Panc1 (cell line): ENCODE measurements at regions not wholly inside any gene's neighbourhood (a gene's known extent, or its start where the extent isn't known, plus 50 kb on each side); places are given as distances from the start of the nearest gene placed in this dataset.

Source experiments
- ATAC-seq: fragments of 200-7000 bp; cut with Tn5 transposase; 2 replicates; pipeline ENCODE4 v1.9.1; 2020; ENCODE audit warnings: mild to moderate bottlenecking, moderate library complexity
- BruUV-seq: library from RNA; stranded (reverse); fragments of 400-500 nt; replicated peaks from 2 replicates; lab custom pipeline; 2021; lab: Mats Ljungman, UMichigan
- CTCF ChIA-PET: fragments of 300-600 bp; sonication (Branson Sonifier 250); formaldehyde crosslinking; loops from one replicate; lab custom pipeline; 2022; ENCODE audit warnings: antibody characterized with exemption; lab: Charles Lee
- POLR2A ChIA-PET: fragments of 300-600 bp; sonication (Branson Sonifier 250); formaldehyde crosslinking; loops from one replicate; lab custom pipeline; 2022; ENCODE audit warnings: antibody characterized with exemption; lab: Charles Lee
- DNase-seq: peaks from one replicate; pipeline ENCODE4 v3.0.0-alpha.2; 2010; ENCODE audit warnings: low read depth, low spot score
- H3K27ac ChIP-seq: 2 replicates; pipeline ENCODE4 v1.5.1; 2011; ENCODE audit warnings: mild to moderate bottlenecking, low read length, inconsistent platforms
- H3K27me3 ChIP-seq: fragments of 200-500 bp; sonication (Bioruptor generic); 2 replicates; pipeline ENCODE4 v1.6.0; 2014; ENCODE audit warnings: low read length, inconsistent platforms; ENCODE audit not compliant: control insufficient read depth, insufficient read depth
- H3K36me3 ChIP-seq: fragments of 200-500 bp; sonication (Bioruptor generic); 2 replicates; pipeline ENCODE4 v1.5.1; 2014; ENCODE audit warnings: inconsistent platforms, mild to moderate bottlenecking, low read length, moderate library complexity; ENCODE audit not compliant: control insufficient read depth, insufficient read depth
- H3K4me1 ChIP-seq: 2 replicates; pipeline ENCODE4 v1.5.1; 2011; ENCODE audit warnings: inconsistent platforms, mild to moderate bottlenecking, low read length, moderate library complexity; ENCODE audit not compliant: control insufficient read depth, insufficient read depth
- H3K4me3 ChIP-seq, 2 experiments: 2 replicates each; pipeline ENCODE4 v1.5.1; 2011 to 2012; ENCODE audit warnings: low read depth in 2 of 2, low read length in 2 of 2, mild to moderate bottlenecking in 2 of 2, inconsistent platforms in 1 of 2, moderate library complexity in 1 of 2
- H3K9me3 ChIP-seq: fragments of 200-500 bp; sonication (Bioruptor generic); 2 replicates; pipeline ENCODE4 v1.5.1; 2014; ENCODE audit warnings: low read depth, mild to moderate bottlenecking, inconsistent platforms, low read length, moderate library complexity; ENCODE audit not compliant: control insufficient read depth, insufficient read depth
- POLR2AphosphoS5 ChIP-seq: IDR thresholded peaks from 2 replicates; pipeline ENCODE4 v1.6.1; 2012; ENCODE audit warnings: mild to moderate bottlenecking, low read depth, low read length, moderate library complexity
- SIN3A ChIP-seq: IDR thresholded peaks from 2 replicates; pipeline ENCODE4 v1.6.1; 2012; ENCODE audit warnings: low read depth, mild to moderate bottlenecking, low read length, moderate library complexity, borderline replicate concordance; ENCODE audit not compliant: insufficient read depth
- TCF7L2 ChIP-seq: IDR thresholded peaks from 2 replicates; pipeline ENCODE4 v1.6.1; 2011; ENCODE audit warnings: mild to moderate bottlenecking, low read depth, low read length, inconsistent platforms
- in situ Hi-C: cut with HindIII; loops from 2 replicates; pipeline ENCODE4 v1.10.0; 2016; ENCODE audit warnings: low sequenced_read_pairs, low pct_unique_long_range_greater_than_20kb
- intact Hi-C: fragments of 100-400 bp; cut with micrococcal nuclease; formaldehyde crosslinking; loops from one replicate; pipeline ENCODE4 v1.10.0; 2022; ENCODE audit not compliant: unreplicated experiment
- TF ChIP-seq, protein P1 (sequence below), 2 experiments: IDR thresholded peaks; 2 replicates each; pipeline ENCODE4 v1.6.1; 2011 to 2012; ENCODE audit warnings: low read depth in 2 of 2, control low read depth in 1 of 2, low read length in 1 of 2, mild to moderate bottlenecking in 1 of 2, moderate library complexity in 1 of 2; ENCODE audit not compliant: insufficient read depth in 1 of 2
- TF ChIP-seq, protein P2 (sequence below): fragments of 450-650 bp; IDR thresholded peaks from 2 replicates; pipeline ENCODE4 v1.5.1; 2017; ENCODE audit warnings: mild to moderate bottlenecking

DNA sequence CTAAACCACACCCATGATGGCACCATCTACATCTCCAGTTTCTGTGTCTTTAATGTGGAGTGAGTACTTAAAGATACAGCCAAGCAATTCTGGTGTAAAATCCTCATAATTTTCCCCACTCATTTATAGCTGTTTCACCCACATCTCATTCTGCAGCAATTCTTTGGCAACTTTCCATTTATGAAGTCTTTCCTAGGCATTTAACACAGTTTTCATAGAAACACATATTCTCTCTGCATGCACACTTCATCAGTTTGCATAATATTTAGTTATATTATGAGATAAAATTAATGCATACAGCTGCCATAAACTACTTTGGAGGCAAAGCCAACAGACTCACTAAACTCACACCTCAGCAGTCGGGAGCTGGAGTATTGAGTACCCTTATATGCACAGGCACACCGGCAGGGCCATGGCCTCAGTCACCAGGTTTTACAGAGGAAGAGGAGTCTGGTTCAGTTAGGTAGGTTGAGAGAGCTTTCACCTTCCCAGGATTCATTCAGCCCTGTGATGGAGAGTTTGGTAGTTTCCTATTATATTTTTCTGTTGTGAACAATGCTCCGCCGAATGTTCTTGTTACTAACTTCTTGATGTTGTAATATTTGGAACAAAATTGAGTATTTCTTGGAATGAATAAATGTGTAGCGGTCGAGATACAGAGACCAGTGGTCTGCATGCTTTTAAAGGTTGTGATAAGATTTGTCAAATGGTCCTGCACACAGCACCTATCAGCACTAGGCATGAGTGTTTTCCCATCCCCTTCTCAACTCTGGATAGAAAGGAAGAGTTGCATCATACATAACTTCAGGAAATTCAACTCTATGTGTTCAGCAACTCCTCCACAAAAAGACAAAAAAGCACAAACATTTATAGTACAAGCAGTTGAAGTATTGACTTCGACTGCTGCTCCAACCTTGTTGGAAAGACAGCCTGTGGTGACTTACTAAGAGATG is 123.5 kb downstream of the TTC8 start:
- H3K9me3 ChIP-seq, result no peaks in the 10 kb centered on the region
- ATAC-seq (no peak), DNase-seq (no peak)
- ChIA-PET POLR2A (no interaction called here), CTCF (no interaction called here)
- H3K27me3 ChIP-seq, result no peaks in the 10 kb centered on the region
- H3K4me3 ChIP-seq, result no peak overlapping the region
- no TSS peak for BruUV-seq
- in situ Hi-C loops (no loop called here), intact Hi-C loops (no loop called here)
- no peak overlapping the region for H3K27ac ChIP-seq
- H3K4me1 ChIP-seq, result no peaks in the 10 kb centered on the region
- TF ChIP-seq POLR2AphosphoS5 (no peak), TCF7L2 (no peak), SIN3A (no peak)
- TF ChIP-seq, protein P1, sequence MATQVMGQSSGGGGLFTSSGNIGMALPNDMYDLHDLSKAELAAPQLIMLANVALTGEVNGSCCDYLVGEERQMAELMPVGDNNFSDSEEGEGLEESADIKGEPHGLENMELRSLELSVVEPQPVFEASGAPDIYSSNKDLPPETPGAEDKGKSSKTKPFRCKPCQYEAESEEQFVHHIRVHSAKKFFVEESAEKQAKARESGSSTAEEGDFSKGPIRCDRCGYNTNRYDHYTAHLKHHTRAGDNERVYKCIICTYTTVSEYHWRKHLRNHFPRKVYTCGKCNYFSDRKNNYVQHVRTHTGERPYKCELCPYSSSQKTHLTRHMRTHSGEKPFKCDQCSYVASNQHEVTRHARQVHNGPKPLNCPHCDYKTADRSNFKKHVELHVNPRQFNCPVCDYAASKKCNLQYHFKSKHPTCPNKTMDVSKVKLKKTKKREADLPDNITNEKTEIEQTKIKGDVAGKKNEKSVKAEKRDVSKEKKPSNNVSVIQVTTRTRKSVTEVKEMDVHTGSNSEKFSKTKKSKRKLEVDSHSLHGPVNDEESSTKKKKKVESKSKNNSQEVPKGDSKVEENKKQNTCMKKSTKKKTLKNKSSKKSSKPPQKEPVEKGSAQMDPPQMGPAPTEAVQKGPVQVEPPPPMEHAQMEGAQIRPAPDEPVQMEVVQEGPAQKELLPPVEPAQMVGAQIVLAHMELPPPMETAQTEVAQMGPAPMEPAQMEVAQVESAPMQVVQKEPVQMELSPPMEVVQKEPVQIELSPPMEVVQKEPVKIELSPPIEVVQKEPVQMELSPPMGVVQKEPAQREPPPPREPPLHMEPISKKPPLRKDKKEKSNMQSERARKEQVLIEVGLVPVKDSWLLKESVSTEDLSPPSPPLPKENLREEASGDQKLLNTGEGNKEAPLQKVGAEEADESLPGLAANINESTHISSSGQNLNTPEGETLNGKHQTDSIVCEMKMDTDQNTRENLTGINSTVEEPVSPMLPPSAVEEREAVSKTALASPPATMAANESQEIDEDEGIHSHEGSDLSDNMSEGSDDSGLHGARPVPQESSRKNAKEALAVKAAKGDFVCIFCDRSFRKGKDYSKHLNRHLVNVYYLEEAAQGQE (IDR thresholded peaks at IDR 0.05; ENCODE audit: insufficient read depth in 1 of 2, low read depth in 2 of 2, low read length in 1 of 2), result no peak
- TF ChIP-seq, protein P2, sequence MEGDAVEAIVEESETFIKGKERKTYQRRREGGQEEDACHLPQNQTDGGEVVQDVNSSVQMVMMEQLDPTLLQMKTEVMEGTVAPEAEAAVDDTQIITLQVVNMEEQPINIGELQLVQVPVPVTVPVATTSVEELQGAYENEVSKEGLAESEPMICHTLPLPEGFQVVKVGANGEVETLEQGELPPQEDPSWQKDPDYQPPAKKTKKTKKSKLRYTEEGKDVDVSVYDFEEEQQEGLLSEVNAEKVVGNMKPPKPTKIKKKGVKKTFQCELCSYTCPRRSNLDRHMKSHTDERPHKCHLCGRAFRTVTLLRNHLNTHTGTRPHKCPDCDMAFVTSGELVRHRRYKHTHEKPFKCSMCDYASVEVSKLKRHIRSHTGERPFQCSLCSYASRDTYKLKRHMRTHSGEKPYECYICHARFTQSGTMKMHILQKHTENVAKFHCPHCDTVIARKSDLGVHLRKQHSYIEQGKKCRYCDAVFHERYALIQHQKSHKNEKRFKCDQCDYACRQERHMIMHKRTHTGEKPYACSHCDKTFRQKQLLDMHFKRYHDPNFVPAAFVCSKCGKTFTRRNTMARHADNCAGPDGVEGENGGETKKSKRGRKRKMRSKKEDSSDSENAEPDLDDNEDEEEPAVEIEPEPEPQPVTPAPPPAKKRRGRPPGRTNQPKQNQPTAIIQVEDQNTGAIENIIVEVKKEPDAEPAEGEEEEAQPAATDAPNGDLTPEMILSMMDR, result no peak
- H3K36me3 ChIP-seq, result no peaks in the 10 kb centered on the region

DNA sequence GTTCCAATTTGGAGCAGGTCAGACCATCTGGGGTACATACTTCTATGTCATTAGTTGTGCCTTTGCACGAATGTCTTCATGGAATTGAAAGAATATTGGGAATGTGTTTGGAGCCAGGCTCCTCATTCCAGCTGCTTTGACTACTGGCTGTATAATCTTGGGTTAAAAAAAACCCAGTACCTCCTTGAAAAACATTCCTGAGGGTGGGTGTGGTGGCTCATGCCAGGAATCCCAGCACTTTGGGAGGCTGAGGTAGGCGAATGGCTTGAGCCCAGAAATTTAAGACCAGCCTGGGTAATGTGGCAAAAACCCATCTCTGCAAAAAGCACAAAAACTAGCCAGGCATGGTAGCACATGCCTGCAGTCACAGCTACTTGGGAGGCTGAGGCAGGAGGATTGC is 125.6 kb downstream of the TTC8 start:
- POLR2A ChIA-PET, result no interaction called here
- no peak for ATAC-seq
- no peak for TF ChIP-seq POLR2AphosphoS5
- TF ChIP-seq, protein P2, result no peak
- no peak for TF ChIP-seq TCF7L2
- TF ChIP-seq SIN3A, result no peak
- TF ChIP-seq, protein P1 (IDR thresholded peaks at IDR 0.05; ENCODE audit: insufficient read depth in 1 of 2, low read depth in 2 of 2, low read length in 1 of 2), result no peak
- Histone ChIP-seq H3K4me1 (no peaks in the 10 kb centered on the region), H3K4me3 (no peak overlapping the region), H3K27me3 (no peaks in the 10 kb centered on the region), H3K9me3 (no peaks in the 10 kb centered on the region), H3K27ac (no peak overlapping the region), H3K36me3 (no peaks in the 10 kb centered on the region)
- intact Hi-C loops, result no loop called here
- DNase-seq, result no peak
- CTCF ChIA-PET, result no interaction called here
- in situ Hi-C loops, result no loop called here
- BruUV-seq, result no TSS peak
